GM19455 (cell line): ENCODE measurements at regions not wholly inside any gene's neighbourhood (a gene's known extent, or its start where the extent isn't known, plus 50 kb on each side); places are given as distances from the start of the nearest gene placed in this dataset.
"Not testable (repeated sequence)": the region's sequence is repeated elsewhere in the genome, so short reads cannot be mapped to it uniquely, and the experiment has no call there.

Source experiments
- ATAC-seq: cut with Tn5 transposase; IDR thresholded peaks from one replicate; pipeline ENCODE4 v1.9.1; 2021; ENCODE audit not compliant: unreplicated experiment

- ATAC-seq = not testable (repeated sequence)
Measured at GRCh38 chr16:34099028-34099427, 639.6 kb downstream of the TP53TG3F start.
